KMS-11 (cell line): ENCODE measurements at regions not wholly inside any gene's neighbourhood (a gene's known extent, or its start where the extent isn't known, plus 50 kb on each side); places are given as distances from the start of the nearest gene placed in this dataset.

Experiments used
- H2AFZ ChIP-seq: fragments of 200-600 bp; sonication (generic); 2 replicates; pipeline ENCODE4 v1.6.1; 2016; ENCODE audit warnings: antibody characterized with exemption, mixed run types, low read depth
- H3K27ac ChIP-seq: fragments of 200-600 bp; sonication (generic); 2 replicates; pipeline ENCODE4 v1.6.1; 2016; ENCODE audit warnings: mild to moderate bottlenecking, mixed run types
- H3K27me3 ChIP-seq: fragments of 200-600 bp; sonication (generic); 2 replicates; pipeline ENCODE4 v1.6.1; 2017; ENCODE audit warnings: mild to moderate bottlenecking, low read depth, mixed run types, moderate library complexity; ENCODE audit not compliant: insufficient read depth
- H3K36me3 ChIP-seq: fragments of 200-600 bp; sonication (generic); 2 replicates; pipeline ENCODE4 v1.6.1; 2017; ENCODE audit warnings: mild to moderate bottlenecking, mixed run types; ENCODE audit not compliant: insufficient read depth
- H3K4me1 ChIP-seq: fragments of 200-600 bp; sonication (generic); 2 replicates; pipeline ENCODE4 v1.6.1; 2016; ENCODE audit warnings: mild to moderate bottlenecking, low read depth, mixed run types; ENCODE audit not compliant: poor library complexity, severe bottlenecking
- H3K4me2 ChIP-seq: fragments of 200-600 bp; sonication (generic); 2 replicates; pipeline ENCODE4 v1.7.0; 2016; ENCODE audit warnings: mild to moderate bottlenecking, mixed run types
- H3K4me3 ChIP-seq: fragments of 200-600 bp; sonication (generic); IDR thresholded peaks from 2 replicates; pipeline ENCODE4 v1.6.1; 2017; ENCODE audit warnings: low read depth, low read length, mixed read lengths; ENCODE audit not compliant: insufficient read depth
- H3K79me2 ChIP-seq: fragments of 200-600 bp; sonication (generic); 2 replicates; pipeline ENCODE4 v1.6.1; 2016; ENCODE audit warnings: low read depth, mixed run types; ENCODE audit not compliant: insufficient read depth
- H3K9ac ChIP-seq: fragments of 200-600 bp; sonication (generic); 2 replicates; pipeline ENCODE4 v1.6.1; 2016; ENCODE audit warnings: mild to moderate bottlenecking, mixed run types
- H4K20me1 ChIP-seq: fragments of 200-600 bp; sonication (generic); 2 replicates; pipeline ENCODE4 v1.6.1; 2016; ENCODE audit warnings: mild to moderate bottlenecking, mixed run types; ENCODE audit not compliant: insufficient read depth
- CTCF ChIP-seq: fragments of 200-600 bp; sonication (generic); conservative IDR thresholded peaks from 2 replicates; pipeline ENCODE4 v1.6.1; 2017; ENCODE audit warnings: low read depth, mild to moderate bottlenecking, antibody characterized with exemption, low read length, moderate library complexity, mixed read lengths

- H3K9ac ChIP-seq, result no peak overlapping the region
- H3K27me3 ChIP-seq, result no peaks in the 10 kb centered on the region
- no peaks in the 10 kb centered on the region for H3K36me3 ChIP-seq
- H4K20me1 ChIP-seq, result no peaks in the 10 kb centered on the region
- H3K79me2 ChIP-seq, result no peaks in the 10 kb centered on the region
- no peak overlapping the region for H3K4me2 ChIP-seq
- no peak for TF ChIP-seq CTCF
- peaks cover 6% of the 10 kb centered on the region for H3K4me1 ChIP-seq
- no peak overlapping the region for H2AFZ ChIP-seq
- H3K27ac ChIP-seq, result no peak overlapping the region
- H3K4me3 ChIP-seq, result no peak overlapping the region
Measured at GRCh38 chr18:51980101-51980500, 359.9 kb upstream of the DCC start.

GRCh38 chr18:51988277-51988676 is 351.7 kb upstream of the DCC start:
- H3K27ac ChIP-seq, result no peak overlapping the region
- TF ChIP-seq CTCF, result no peak
- no peak overlapping the region for H2AFZ ChIP-seq

DNA sequence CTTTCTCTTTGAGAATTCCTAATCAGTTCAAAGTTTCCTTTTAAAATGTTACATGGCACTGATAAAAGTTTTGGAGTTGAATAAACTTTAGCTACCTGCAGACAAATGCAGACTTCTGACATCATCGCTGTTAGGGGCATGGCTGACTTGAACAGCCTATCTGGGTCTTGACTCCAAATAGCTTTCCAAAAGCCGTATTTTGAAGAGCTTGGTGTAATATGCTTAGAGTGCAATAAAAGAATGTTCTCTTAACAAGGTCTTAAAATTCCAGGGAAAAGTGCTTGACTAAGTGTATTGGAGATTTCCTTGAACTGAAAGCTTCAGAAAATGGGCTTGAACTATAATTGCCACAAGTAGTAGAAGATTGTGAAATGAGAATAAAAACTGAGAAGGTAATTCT is 342.9 kb upstream of the DCC start:
- Histone ChIP-seq H3K9ac (no peak overlapping the region), H2AFZ (no peak overlapping the region), H3K4me3 (no peak overlapping the region), H3K4me1 (no peaks in the 10 kb centered on the region), H3K27ac (no peak overlapping the region), H3K27me3 (no peaks in the 10 kb centered on the region), H3K4me2 (no peak overlapping the region), H3K79me2 (no peaks in the 10 kb centered on the region), H3K36me3 (no peaks in the 10 kb centered on the region), H4K20me1 (no peaks in the 10 kb centered on the region)
- no peak for TF ChIP-seq CTCF

More at GRCh38 chr18:51988277-51988676, 351.7 kb upstream of the DCC start:
- Histone ChIP-seq H3K36me3 (no peaks in the 10 kb centered on the region), H4K20me1 (no peaks in the 10 kb centered on the region), H3K4me2 (no peak overlapping the region), H3K79me2 (no peaks in the 10 kb centered on the region), H3K9ac (no peak overlapping the region), H3K4me1 (no peaks in the 10 kb centered on the region), H3K27me3 (no peaks in the 10 kb centered on the region), H3K4me3 (no peak overlapping the region)

DNA sequence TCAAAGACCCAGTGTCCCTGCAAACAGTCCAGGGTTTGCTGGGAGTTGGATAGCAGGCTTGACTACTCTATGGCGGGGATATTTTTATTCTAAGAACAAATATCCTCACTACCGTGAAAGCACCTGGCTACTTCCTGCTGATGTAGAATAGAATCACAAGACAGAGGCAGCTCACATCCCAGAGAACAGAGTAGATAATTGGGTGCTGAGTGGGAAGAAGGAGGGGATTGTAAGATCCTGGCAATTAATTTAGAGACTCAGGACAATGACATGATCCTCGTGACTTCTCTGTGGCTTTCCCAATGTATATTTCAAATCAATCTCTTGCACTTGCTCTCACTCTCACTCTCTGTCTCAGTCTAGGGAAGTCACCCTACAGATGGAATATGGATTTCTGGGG is 341.9 kb upstream of the DCC start:
- no peak overlapping the region for H2AFZ ChIP-seq
- H3K4me3 ChIP-seq, result no peak overlapping the region
- H3K79me2 ChIP-seq, result no peaks in the 10 kb centered on the region
- no peak overlapping the region for H3K27ac ChIP-seq
- no peaks in the 10 kb centered on the region for H3K36me3 ChIP-seq
- H3K4me1 ChIP-seq, result no peaks in the 10 kb centered on the region
- no peak for TF ChIP-seq CTCF
- no peaks in the 10 kb centered on the region for H3K27me3 ChIP-seq
- H3K4me2 ChIP-seq, result no peak overlapping the region
- no peaks in the 10 kb centered on the region for H4K20me1 ChIP-seq
- H3K9ac ChIP-seq, result no peak overlapping the region
